HG02870 (cell line): ENCODE measurements at regions not wholly inside any gene's neighbourhood (a gene's known extent, or its start where the extent isn't known, plus 50 kb on each side); places are given as distances from the start of the nearest gene placed in this dataset.
"Not testable (repeated sequence)": the region's sequence is repeated elsewhere in the genome, so short reads cannot be mapped to it uniquely, and the experiment has no call there.

Experiments
- ATAC-seq: cut with Tn5 transposase; IDR thresholded peaks from one replicate; pipeline ENCODE4 v1.9.1; 2021; ENCODE audit warnings: mild to moderate bottlenecking, moderate library complexity; ENCODE audit not compliant: unreplicated experiment

DNA sequence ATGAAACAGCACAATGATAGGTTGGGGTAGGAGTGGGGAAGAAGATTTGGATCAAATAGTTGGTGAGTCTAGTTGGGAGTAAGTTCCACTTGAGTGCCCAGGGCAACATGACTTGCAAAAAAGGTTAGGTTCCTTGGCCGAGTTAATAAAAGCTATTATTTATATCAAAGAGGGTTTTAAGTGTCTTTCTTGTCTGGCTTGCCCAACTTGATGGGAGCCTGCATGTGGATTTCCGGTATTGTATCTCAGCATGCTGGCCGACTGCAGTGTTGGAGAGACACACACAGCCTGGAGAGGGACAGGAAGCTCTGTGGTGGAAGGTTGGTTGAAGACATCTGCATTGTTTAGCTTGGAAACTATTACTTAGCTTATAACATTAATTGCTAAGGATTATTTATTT, 449.5 kb upstream of the TBL1XR1 start:
- no peak for ATAC-seq

DNA sequence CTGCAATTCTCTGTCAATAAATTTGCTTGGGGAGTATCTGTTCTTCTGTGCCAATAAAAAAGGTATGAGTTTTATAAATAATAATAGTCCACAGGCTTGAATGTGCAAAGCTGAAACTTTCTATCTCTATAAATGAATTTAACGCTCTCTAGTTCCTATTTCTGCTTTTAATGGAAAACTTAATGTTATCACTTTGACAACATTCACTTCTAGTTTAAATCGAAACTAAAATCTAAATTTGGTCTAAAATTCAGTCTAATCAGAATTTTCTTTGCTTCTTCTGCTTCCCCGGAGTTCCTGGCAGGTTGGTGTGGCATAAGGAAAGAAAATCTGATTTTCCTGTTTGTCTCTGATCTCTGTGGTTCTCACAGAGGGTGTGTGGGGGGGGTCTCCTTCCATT, 450.1 kb upstream of the TBL1XR1 start:
- ATAC-seq, result no peak

- no peak for ATAC-seq
These were observed 450.6 kb upstream of the TBL1XR1 start for GRCh38 chr3:177647876-177648275.

DNA sequence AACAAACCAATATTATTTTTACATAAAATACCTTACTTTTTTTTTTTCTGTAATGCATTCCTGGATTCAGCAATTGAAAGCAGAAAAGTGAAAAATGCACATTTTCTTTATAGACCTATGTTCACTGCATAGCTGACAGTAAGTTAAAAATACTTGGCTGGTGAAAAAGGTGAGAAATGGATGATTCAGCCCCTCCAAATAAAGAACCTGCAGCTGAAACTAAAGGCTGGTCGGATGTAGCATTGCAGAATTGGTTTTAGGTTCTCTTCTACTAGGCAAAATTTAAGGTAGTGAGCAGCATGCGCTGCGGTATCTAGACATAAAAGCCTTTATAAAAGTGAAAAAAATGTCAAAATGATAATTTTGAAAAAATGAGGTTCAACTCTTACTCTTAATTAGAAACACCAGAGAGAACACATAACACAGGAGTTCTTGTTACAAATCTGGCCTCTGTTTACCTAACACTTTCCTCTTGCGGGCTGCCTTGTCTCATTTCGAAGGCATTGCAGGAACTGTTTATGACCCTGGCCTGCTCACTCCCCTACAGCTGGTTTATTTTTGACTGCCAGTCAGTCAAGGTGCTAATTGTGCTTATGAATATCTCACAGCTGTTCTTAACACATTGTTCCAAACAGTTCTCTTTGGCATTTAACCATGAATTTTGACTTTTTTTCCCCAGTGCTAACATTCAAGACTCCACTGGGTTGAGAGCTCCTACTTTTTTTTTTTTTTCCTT, 455.4 kb upstream of the TBL1XR1 start:
- ATAC-seq, result no peak

DNA sequence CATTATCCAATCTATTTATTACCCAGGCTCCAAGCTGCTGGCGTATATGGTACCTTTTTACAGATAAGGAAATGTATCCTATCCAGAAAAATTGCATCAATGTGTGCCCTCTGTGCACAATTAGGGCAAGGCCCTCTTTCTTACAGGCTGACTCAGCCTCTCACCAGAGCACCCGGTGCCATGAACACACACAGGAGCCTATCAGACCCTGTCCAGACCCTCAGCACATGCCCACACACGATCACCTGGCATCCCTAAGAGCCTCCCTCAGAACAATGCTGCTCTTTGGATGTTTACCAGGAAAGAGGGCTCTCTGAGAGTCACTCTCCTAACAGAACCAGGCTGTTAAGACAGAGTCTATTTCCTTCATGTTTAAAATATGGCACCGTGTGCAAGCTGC, 460.0 kb upstream of the TBL1XR1 start:
- ATAC-seq, result no peak

- no peak for ATAC-seq
These were observed 461.1 kb upstream of the TBL1XR1 start for GRCh38 chr3:177658354-177658753.

- not testable (repeated sequence) for ATAC-seq
These were observed 467.3 kb upstream of the TBL1XR1 start for GRCh38 chr3:177664380-177665103.

DNA sequence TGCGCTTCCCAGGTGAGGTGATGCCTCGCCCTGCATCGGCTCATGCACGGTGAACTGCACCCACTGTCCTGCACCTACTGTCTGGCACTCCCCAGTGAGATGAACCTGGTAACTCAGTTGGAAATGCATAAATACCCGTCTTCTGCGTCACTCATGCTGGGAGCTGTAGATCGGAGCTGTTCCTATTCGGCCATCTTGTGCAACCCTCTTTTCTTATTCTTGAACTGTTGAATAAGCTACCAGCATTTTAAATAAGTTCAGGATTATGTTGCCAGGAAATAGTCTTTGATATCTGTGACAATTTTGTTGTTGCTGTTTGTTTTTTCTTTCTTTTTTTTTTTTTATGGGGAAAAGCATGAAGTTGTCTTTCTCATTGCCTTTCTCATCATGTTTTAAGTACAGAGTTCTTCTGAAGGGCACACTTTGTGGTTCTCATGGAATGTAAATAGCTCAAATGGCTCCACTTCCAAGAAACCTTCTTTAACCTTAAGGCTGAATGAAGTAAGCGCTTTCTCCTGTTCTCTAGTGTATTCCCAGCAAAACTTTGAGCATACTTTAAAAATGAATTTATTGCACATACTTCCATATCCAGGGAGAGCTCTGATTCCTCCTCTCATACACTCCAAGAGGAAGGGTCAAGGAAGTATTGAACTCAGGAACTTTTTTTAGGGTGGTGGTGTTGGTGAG, 468.0 kb upstream of the TBL1XR1 start:
- no peak for ATAC-seq

DNA sequence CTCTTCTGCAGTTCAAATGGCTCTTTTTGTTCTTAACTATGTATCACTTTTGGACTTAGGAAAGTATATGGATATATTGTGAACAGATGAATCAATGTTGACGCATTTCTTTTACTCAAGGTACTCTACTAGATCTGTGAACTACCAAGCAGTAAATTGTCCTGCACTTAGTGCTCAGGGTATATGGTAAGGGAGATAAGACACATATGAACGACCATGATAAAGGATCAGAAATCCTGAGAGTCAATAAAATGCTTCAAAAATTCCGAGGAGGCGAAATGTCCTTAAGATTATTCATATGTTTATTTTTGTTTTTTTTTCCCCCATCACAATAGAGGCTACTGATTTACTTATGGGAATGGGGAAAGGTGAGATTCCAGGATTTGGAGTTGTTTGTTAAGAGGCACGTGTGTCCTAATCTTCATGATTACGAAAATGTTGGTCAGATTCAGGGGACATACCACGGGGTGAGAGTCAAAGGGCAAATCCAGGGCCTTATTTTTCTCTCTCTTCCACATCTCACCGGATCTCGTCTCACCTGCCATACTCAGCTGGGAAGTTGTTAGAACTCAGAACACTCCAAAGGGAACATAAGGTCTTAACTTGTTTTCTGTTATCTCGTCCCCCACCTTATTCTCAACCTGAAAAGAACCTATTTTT, 475.1 kb upstream of the TBL1XR1 start:
- no peak for ATAC-seq

DNA sequence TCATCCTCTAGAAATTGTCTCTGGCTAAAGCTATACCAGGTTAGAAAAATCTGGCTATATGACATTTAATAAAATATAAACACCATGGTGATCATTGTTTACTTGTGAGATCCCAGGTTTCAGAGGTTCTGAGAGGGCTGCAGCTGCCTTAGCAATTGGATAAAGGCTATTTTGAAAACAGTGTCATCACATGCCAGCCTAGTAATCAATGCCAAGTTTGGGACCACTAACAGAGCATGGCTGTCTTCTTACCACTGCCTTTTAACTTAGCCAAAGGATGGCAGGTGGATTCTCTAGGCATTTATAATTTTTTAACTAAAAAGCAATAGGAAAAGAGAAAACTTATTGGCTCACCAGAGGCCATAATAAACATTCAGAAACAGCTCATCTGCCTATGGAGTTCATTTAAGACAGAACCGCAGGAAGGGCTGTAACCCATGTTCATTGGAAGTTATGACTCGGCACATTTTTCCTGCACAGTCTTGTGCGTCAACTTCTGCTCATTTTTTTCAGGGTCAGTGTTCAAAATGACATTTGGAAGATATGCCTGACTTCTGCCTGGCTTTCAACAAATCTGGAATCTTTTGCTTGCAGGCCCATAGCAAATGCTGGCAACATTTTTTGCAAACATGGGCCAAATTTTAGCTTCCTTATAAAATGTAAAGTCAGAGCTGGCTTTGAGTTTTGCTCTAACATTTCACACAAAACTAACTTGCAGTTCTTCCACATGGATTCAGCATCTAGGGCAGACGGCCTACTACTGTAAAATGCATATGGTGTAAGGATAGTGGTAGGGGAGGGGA, 476.0 kb upstream of the TBL1XR1 start:
- ATAC-seq, result no peak

GRCh38 chr3:177674186-177674585, 476.9 kb upstream of the TBL1XR1 start:
- ATAC-seq, result no peak

- ATAC-seq, result no peak
These were observed 478.9 kb upstream of the TBL1XR1 start for GRCh38 chr3:177676148-177676547.

DNA sequence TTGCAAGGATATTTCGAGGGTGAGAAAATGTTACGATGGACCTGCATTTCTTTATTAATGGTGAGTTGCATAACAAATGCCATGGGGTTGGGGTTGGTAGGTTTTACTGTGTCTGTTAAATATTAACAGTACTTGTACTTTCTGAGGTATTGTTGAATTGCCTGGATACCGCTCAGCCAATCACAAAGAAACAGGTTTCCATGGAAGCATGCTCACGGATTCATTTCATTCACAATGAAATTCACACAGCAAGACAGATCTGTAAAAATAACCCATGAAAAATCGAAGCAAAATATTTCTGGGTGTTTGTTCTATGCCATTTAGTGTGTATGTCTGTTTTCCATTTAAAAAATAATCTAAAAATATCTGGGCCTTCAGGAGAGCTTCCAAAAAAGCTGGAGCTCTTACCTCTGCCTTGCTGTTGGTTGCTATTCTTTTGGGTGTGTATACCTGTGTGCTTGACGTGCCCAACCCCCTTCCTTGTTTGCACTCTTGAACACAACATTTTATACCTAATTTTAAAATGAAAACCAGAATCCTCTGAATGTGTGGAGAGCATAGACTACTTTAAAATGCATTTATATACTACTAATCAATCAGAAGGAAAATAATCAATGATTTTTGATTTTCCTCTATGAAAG, 479.8 kb upstream of the TBL1XR1 start:
- no peak for ATAC-seq

GRCh38 chr3:177679568-177680471, 482.5 kb upstream of the TBL1XR1 start:
- peak; percentile 65 for ATAC-seq

DNA sequence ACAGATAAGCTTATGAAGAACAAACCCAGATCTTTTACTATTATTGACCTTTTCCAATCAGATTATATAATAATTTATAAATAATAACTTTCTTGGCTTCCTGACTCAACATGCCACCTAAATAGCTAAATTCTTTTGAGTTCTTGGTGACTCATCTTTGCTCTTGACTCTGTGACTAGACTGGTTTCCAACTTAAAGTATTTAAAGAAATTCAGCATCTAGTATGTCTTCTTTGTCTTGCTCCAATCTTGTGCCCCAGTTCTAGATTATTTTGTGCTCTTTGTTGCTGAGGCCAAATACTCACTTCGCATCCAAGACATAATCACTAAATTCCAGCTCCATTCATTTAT, 483.2 kb upstream of the TBL1XR1 start:
- ATAC-seq, result no peak

DNA sequence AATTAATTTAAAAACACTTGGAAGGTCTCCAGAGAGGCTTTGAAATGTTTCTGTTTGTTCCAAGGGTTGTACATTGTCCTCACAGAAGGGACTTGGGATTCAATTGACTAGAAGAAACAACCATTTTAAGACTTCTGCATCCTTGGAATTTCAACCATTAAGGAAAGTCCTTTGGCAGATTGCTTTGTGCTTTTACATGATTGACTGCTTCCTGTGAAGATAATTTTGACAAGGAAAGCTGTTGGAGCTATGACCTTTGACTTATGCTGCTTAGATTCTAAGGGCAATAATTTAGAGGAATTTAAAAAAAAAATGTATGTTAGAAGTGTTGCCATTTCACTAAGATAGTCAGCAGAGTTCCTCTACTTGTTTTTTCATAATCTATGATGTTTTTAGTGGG, 483.9 kb upstream of the TBL1XR1 start:
- no peak for ATAC-seq

DNA sequence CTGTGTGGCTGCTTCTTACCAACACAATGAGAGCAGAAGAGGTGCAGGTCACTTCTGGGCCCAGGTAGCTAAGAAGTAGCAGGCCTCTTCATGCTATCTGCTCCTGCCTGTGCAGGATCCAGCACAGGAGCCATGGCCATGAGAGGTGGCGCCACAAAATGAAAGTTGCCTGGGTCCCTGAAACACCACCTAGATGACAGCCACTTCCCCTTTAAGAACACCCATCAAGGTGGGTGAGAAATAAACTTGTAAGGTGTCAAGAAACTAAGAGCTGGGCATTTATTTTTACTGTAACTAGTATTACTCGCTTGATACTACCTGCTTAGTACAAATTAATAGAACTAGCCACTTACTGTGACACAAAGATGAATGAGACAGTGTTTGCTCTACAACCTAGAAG, 484.6 kb upstream of the TBL1XR1 start:
- no peak for ATAC-seq

DNA sequence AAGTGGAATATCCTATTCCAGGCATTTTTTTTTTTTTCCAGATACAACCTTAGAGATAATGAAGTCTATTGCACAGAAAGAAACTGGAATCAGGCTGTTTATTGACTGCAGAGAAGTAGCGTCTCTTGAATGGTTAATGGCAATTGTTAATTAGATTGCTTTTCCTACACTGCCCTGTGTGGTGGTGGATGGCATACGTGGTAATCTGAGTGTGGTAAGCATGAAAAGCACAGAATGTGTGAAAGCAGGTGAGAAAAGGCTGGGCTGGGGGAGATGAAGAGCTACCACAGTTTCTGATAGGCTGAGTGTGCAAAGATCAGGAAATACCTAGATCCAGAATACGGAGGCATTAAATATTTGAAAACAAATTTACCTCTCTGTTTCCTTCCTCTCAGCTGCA, 486.3 kb upstream of the TBL1XR1 start:
- no peak for ATAC-seq

DNA sequence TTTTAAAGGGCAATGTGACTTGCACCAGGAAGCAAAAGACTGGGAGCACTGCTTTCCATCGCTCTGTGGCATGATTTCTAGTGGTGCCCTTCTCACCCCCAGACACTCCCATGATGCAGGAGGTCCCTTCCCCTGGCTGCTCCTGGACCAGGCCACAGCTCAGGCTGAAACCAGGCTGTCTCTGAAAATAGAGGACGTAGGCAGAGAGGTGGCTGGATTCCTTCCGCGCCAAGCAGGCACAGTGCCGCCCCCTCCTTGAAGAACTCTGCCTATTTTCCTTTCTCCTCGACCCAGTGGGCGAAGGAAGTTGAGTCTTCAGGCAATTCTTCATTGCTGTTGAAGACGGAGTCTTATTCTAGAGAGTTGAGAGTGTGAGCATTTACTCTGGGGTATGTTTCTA, 489.4 kb upstream of the TBL1XR1 start:
- no peak for ATAC-seq
